Calu3 (cell line): ENCODE measurements at regions not wholly inside any gene's neighbourhood (a gene's known extent, or its start where the extent isn't known, plus 50 kb on each side); places are given as distances from the start of the nearest gene placed in this dataset.

Experiments
- BruUV-seq: library from RNA; stranded (reverse); fragments of 400-500 nt; replicated peaks from 2 replicates; lab custom pipeline; 2021; lab: Mats Ljungman, UMichigan
- CTCF ChIA-PET: fragments of 300-600 bp; sonication (Branson Sonifier 250); formaldehyde crosslinking; loops from one replicate; lab custom pipeline; 2022; ENCODE audit warnings: antibody characterized with exemption; lab: Charles Lee
- DNase-seq: peaks from one replicate; pipeline ENCODE4 v3.0.0; 2022
- H3K27ac Mint-ChIP-seq: one replicate; pipeline ENCODE4 v1.8.0; 2022; ENCODE audit warnings: mixed read lengths; ENCODE audit not compliant: unreplicated experiment
- H3K27me3 Mint-ChIP-seq: one replicate; pipeline ENCODE4 v1.8.0; 2022; ENCODE audit warnings: mixed read lengths; ENCODE audit not compliant: unreplicated experiment
- H3K36me3 Mint-ChIP-seq: one replicate; pipeline ENCODE4 v1.8.0; 2022; ENCODE audit warnings: mild to moderate bottlenecking, moderate library complexity, mixed read lengths; ENCODE audit not compliant: insufficient read depth, unreplicated experiment
- H3K4me1 Mint-ChIP-seq: one replicate; pipeline ENCODE4 v1.8.0; 2022; ENCODE audit warnings: mild to moderate bottlenecking, low read depth, mixed read lengths; ENCODE audit not compliant: unreplicated experiment
- H3K4me3 Mint-ChIP-seq: one replicate; pipeline ENCODE4 v1.8.0; 2022; ENCODE audit warnings: mild to moderate bottlenecking, low read depth, moderate library complexity, mixed read lengths; ENCODE audit not compliant: unreplicated experiment
- H3K9me3 Mint-ChIP-seq: one replicate; pipeline ENCODE4 v1.8.0; 2022; ENCODE audit warnings: low read depth, mixed read lengths; ENCODE audit not compliant: unreplicated experiment
- intact Hi-C: fragments of 100-400 bp; cut with micrococcal nuclease; formaldehyde crosslinking; loops from one replicate; pipeline ENCODE4 v1.10.0; 2022; ENCODE audit not compliant: unreplicated experiment
- TF ChIP-seq, protein P1 (sequence below): fragments of 200-600 bp; IDR thresholded peaks from one replicate; pipeline ENCODE4 v1.8.0; 2022; ENCODE audit warnings: antibody characterized with exemption; ENCODE audit not compliant: unreplicated experiment

DNA sequence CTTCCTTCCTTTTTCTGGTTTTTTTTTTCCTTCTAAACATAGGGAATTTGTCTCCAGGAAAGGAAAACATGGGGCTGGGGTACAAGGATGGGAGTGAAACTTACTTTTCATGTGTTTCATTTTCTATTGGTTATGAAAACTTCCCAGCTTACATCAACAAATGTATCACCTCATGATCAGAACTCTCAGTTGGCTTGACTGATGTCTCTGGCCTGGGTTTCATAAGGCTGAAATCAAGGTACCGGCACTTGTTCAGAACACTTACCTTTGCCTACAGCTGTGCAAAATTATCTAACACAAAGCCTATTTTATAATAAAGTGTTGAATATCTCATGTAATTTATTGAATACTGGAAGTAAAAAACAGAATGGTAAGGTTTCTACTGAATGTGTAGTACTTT, 91.8 kb upstream of the STT3B start:
- Mint-ChIP-seq H3K27me3 (no peaks in the 10 kb centered on the region), H3K27ac (no peak overlapping the region), H3K4me1 (peaks cover 7% of the 10 kb centered on the region), H3K9me3 (peaks cover 7% of the 10 kb centered on the region), H3K4me3 (no peak overlapping the region), H3K36me3 (no peaks in the 10 kb centered on the region)
- TF ChIP-seq, protein P1, sequence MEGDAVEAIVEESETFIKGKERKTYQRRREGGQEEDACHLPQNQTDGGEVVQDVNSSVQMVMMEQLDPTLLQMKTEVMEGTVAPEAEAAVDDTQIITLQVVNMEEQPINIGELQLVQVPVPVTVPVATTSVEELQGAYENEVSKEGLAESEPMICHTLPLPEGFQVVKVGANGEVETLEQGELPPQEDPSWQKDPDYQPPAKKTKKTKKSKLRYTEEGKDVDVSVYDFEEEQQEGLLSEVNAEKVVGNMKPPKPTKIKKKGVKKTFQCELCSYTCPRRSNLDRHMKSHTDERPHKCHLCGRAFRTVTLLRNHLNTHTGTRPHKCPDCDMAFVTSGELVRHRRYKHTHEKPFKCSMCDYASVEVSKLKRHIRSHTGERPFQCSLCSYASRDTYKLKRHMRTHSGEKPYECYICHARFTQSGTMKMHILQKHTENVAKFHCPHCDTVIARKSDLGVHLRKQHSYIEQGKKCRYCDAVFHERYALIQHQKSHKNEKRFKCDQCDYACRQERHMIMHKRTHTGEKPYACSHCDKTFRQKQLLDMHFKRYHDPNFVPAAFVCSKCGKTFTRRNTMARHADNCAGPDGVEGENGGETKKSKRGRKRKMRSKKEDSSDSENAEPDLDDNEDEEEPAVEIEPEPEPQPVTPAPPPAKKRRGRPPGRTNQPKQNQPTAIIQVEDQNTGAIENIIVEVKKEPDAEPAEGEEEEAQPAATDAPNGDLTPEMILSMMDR: no peak
- CTCF ChIA-PET: no interaction called here
- no TSS peak for BruUV-seq
- DNase-seq: no peak
- intact Hi-C loops: no loop called here

DNA sequence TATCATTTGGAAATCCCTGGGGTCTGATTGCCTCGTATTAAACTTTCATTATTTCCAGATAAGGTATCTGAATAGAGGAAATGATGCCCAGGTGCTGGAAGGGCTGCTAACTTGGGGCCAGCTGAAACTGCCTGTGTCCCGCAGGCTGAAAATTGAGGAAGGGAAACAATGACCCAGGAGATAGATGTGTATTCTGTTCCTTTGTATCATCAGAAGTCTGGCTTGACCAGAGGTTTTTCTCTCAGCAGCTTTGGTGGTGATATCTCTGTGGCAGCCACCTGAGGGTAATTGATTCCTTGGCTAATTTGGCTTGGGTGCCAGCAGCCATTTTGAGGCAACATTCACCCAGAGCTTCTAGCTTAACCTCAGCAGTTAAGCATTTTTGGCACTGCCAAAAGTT, 90.0 kb upstream of the STT3B start:
- no peaks in the 10 kb centered on the region for H3K36me3 Mint-ChIP-seq
- peaks cover under 1% of the 10 kb centered on the region for H3K9me3 Mint-ChIP-seq
- TF ChIP-seq, protein P1: no peak
- H3K4me3 Mint-ChIP-seq: no peak overlapping the region
- no peaks in the 10 kb centered on the region for H3K27me3 Mint-ChIP-seq
- DNase-seq: no peak
- H3K27ac Mint-ChIP-seq: no peak overlapping the region
- peaks cover 7% of the 10 kb centered on the region for H3K4me1 Mint-ChIP-seq
- BruUV-seq: no TSS peak
- CTCF ChIA-PET: no interaction called here
- intact Hi-C loops: no loop called here

DNA sequence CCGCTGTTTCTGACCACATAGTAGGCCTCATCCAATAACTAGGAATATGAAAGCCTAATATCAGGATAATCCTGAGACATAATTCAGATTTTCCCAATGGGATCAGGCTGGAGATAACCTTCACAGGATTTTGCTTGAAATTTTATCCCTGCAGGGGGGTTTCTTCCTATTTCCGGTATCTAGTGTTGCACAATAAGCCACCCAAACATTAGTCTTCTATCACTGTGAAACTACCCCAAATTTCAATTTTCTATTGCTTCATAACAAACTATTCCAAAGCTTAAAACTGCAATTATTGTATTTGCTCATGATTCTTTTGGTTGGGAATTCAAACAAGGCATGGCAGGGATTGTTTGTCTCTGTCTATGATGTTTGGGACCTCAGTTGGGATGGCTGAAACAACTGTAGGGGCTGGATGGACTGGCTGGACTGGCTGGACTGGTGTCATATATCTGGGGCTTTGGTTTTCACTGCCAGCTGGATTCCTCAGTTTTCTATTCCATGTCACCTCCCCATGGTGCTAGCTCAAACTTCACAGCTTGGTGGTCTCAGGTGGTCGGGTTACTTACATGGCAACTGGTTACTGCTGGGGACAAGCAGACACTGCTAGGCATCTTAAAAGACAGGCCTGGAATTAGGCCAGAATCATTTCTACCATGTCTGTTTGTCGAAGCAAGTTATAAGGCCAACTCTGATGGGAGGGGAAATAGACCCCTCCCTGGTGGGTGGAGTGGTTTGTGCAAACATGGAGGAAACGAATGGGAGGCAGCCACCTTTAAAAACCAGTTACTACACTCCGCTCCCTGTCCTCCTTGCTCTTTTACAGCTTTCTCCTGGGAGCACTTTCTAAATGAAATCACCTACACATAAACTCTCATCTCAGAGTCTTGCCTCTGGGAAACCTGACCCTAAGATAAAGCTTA, 88.2 kb upstream of the STT3B start:
- H3K36me3 Mint-ChIP-seq: no peaks in the 10 kb centered on the region
- H3K4me1 Mint-ChIP-seq: peaks cover 7% of the 10 kb centered on the region
- peak; percentile 4 for DNase-seq
- intact Hi-C loops: no loop called here
- no peaks in the 10 kb centered on the region for H3K27me3 Mint-ChIP-seq
- TF ChIP-seq, protein P1: no peak
- CTCF ChIA-PET: interaction anchor here (0.6 to 0.7 kb wide), 2 partner anchors 17 to 506 kb away, joined by 3 to 5 read pairs; no protein-coding TSS in a partner anchor
- BruUV-seq: no TSS peak
- no peaks in the 10 kb centered on the region for H3K9me3 Mint-ChIP-seq
- H3K27ac Mint-ChIP-seq: no peak overlapping the region
- no peak overlapping the region for H3K4me3 Mint-ChIP-seq

DNA sequence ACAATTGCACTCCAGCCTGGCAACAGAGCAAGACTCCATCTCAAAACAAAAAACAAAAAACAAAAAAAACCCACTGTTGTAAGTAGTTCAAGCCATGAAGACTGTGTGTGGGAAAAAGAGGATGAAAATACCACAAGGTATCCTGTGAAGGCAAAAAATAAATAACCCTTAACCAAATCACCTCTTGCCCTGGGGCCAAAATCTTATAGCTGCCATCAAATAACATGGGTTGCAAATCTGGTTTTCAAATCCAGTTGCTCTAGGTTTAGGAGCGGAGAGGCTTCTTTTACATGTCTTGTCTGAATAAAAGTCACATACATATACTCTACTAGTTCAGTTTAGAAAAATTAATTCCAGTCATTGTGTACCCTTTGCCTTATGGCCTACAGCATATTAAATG, 87.0 kb upstream of the STT3B start:
- no TSS peak for BruUV-seq
- Mint-ChIP-seq H3K9me3 (peaks cover 3% of the 10 kb centered on the region), H3K27me3 (no peaks in the 10 kb centered on the region), H3K4me1 (peaks cover 7% of the 10 kb centered on the region), H3K4me3 (no peak overlapping the region), H3K36me3 (no peaks in the 10 kb centered on the region), H3K27ac (no peak overlapping the region)
- no peak for DNase-seq
- TF ChIP-seq, protein P1: no peak
- intact Hi-C loops: no loop called here
- CTCF ChIA-PET: no interaction called here
